GM12865 (cell line): ENCODE measurements at regions not wholly inside any gene's neighbourhood (a gene's known extent, or its start where the extent isn't known, plus 50 kb on each side); places are given as distances from the start of the nearest gene placed in this dataset.

ENCODE experiments used
- DNase-seq: peaks from one replicate; pipeline ENCODE4 v3.0.0; 2010; ENCODE audit warnings: low read depth
- H3K4me3 ChIP-seq: 2 replicates; pipeline ENCODE4 v1.5.1; 2011; ENCODE audit warnings: mild to moderate bottlenecking, low read depth, low read length, control low read depth
- CTCF ChIP-seq: IDR thresholded peaks from 2 replicates; pipeline ENCODE4 v1.5.1; 2011; ENCODE audit warnings: low read length, control low read depth, low read depth, inconsistent platforms; ENCODE audit not compliant: insufficient read depth; ENCODE audit errors: missing control alignments

- H3K4me3 ChIP-seq, result no peak overlapping the region
- TF ChIP-seq CTCF, result no peak
- no peak for DNase-seq
Measured at GRCh38 chrX:42463706-42464490, 314.1 kb downstream of the PPP1R2C start.

GRCh38 chrX:42462917-42463316 lies 315.0 kb downstream of the PPP1R2C start:
- no peak for TF ChIP-seq CTCF
- DNase-seq, result no peak
- no peak overlapping the region for H3K4me3 ChIP-seq

- DNase-seq, result no peak
- TF ChIP-seq CTCF, result no peak
- no peak overlapping the region for H3K4me3 ChIP-seq
Measured at GRCh38 chrX:42460706-42461105, 317.3 kb downstream of the PPP1R2C start.

GRCh38 chrX:42459735-42460134 lies 318.2 kb downstream of the PPP1R2C start:
- H3K4me3 ChIP-seq, result no peak overlapping the region
- no peak for DNase-seq
- TF ChIP-seq CTCF, result no peak

GRCh38 chrX:42456176-42456700 lies 321.7 kb downstream of the PPP1R2C start:
- no peak for TF ChIP-seq CTCF
- DNase-seq, result no peak
- H3K4me3 ChIP-seq, result no peak overlapping the region

GRCh38 chrX:42450228-42450627 lies 327.7 kb downstream of the PPP1R2C start:
- no peak for TF ChIP-seq CTCF

GRCh38 chrX:42443267-42443666 lies 334.7 kb downstream of the PPP1R2C start:
- H3K4me3 ChIP-seq, result no peak overlapping the region
- no peak for TF ChIP-seq CTCF
- peak; percentile 28 for DNase-seq

More at GRCh38 chrX:42450228-42450627, 327.7 kb downstream of the PPP1R2C start:
- no peak overlapping the region for H3K4me3 ChIP-seq
- no peak for DNase-seq
